ENCODE measurements at regions not wholly inside any gene's neighbourhood (a gene's known extent, or its start where the extent isn't known, plus 50 kb on each side); places are given as distances from the start of the nearest gene placed in this dataset.

GRCh38 chr21:31471865-31472264 is 127.8 kb upstream of the TIAM1 start:
- Histone ChIP-seq H3K9ac (ENCODE audit: low read depth in 1 of 2, low read length in 2 of 2) (no peak overlapping the region), H3K27ac (ENCODE audit: low read depth in 1 of 2, low read length in 2 of 2) (no peak overlapping the region), H3K9me3 (ENCODE audit: control insufficient read depth in 4 of 4, low read length in 3 of 4) (no peaks in the 10 kb centered on the region), H3K36me3 (ENCODE audit: control insufficient read depth in 4 of 4, insufficient read depth in 3 of 4, low read depth in 1 of 4, low read length in 3 of 4) (peaks cover 0 to 5% (median 0%) of the 10 kb centered on the region in 4 donors), H3K4me3 (ENCODE audit: low read depth in 1 of 3, low read length in 3 of 3) (no peak overlapping the region), H3K27me3 (ENCODE audit: control insufficient read depth in 4 of 4, insufficient read depth in 4 of 4, low read length in 3 of 4) (no peaks in the 10 kb centered on the region), H3K4me1 (ENCODE audit: control insufficient read depth in 4 of 4, insufficient read depth in 4 of 4, low read length in 3 of 4) (no peaks in the 10 kb centered on the region)
- no peak for DNase-seq (ENCODE audit: low spot score)
- TF ChIP-seq YY1 (IDR thresholded peaks at IDR 0.05) (no peak), ZBTB33 (IDR thresholded peaks at IDR 0.05) (no peak), REST (IDR thresholded peaks at IDR 0.05) (no peak), FOXA2 (IDR thresholded peaks at IDR 0.05) (no peak), RAD21 (IDR thresholded peaks at IDR 0.05) (no peak), SP1 (IDR thresholded peaks at IDR 0.05) (no peak), CTCF (IDR thresholded peaks at IDR 0.05; ENCODE audit: low read depth, low read length, missing input control) (no peak), FOXA1 (IDR thresholded peaks at IDR 0.05) (no peak), MAX (IDR thresholded peaks at IDR 0.05) (no peak), HNF4G (IDR thresholded peaks at IDR 0.05) (no peak), NR2F2 (IDR thresholded peaks at IDR 0.05) (no peak), JUND (IDR thresholded peaks at IDR 0.05) (no peak), TAF1 (conservative IDR thresholded peaks at IDR 0.05) (no peak), GABPA (IDR thresholded peaks at IDR 0.05 in 1 of 2, conservative IDR thresholded peaks at IDR 0.05 in 1 of 2) (no peak), ATF3 (IDR thresholded peaks at IDR 0.05) (no peak), HNF4A (conservative IDR thresholded peaks at IDR 0.05) (no peak), RXRA (IDR thresholded peaks at IDR 0.05) (no peak), EGR1 (IDR thresholded peaks at IDR 0.05; ENCODE audit: low read depth in 2 of 2) (no peak)
- 96% methylated on average over 4 of the region's 4 CpGs for WGBS

Measured in liver (tissue), 8 donors.